ENCODE measurements at regions not wholly inside any gene's neighbourhood (a gene's known extent, or its start where the extent isn't known, plus 50 kb on each side); places are given as distances from the start of the nearest gene placed in this dataset.
A peak's percentile ranks its signal among the peaks of the same experiment; 100 is the strongest.

GRCh38 chr3:23720059-23720458 is 85.7 kb upstream of the UBE2E1 start:
- 93% methylated on average over 2 of the region's 2 CpGs for WGBS
- H3K4me3 ChIP-seq, result no peak overlapping the region
- H3K27ac ChIP-seq, result no peak overlapping the region

GRCh38 chr3:23720885-23721284 is 84.9 kb upstream of the UBE2E1 start:
- 32% methylated on average over 2 of the region's 2 CpGs for WGBS
- no peak overlapping the region for H3K27ac ChIP-seq
- H3K9me3 ChIP-seq, result no peaks in the 10 kb centered on the region
- no peaks in the 10 kb centered on the region for H3K36me3 ChIP-seq
- no peak overlapping the region for H3K4me3 ChIP-seq
- DNase-seq (ENCODE audit: low spot score in 2 of 2), result no peak
- no peak for TF ChIP-seq POLR2A (IDR thresholded peaks at IDR 0.05)
- TF ChIP-seq, protein P1, sequence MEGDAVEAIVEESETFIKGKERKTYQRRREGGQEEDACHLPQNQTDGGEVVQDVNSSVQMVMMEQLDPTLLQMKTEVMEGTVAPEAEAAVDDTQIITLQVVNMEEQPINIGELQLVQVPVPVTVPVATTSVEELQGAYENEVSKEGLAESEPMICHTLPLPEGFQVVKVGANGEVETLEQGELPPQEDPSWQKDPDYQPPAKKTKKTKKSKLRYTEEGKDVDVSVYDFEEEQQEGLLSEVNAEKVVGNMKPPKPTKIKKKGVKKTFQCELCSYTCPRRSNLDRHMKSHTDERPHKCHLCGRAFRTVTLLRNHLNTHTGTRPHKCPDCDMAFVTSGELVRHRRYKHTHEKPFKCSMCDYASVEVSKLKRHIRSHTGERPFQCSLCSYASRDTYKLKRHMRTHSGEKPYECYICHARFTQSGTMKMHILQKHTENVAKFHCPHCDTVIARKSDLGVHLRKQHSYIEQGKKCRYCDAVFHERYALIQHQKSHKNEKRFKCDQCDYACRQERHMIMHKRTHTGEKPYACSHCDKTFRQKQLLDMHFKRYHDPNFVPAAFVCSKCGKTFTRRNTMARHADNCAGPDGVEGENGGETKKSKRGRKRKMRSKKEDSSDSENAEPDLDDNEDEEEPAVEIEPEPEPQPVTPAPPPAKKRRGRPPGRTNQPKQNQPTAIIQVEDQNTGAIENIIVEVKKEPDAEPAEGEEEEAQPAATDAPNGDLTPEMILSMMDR (IDR thresholded peaks at IDR 0.05), result no peak
- TF ChIP-seq EP300 (IDR thresholded peaks at IDR 0.05), result no peak
- TF ChIP-seq POLR2AphosphoS5 (IDR thresholded peaks at IDR 0.05), result no peak
- no peaks in the 10 kb centered on the region for H3K4me1 ChIP-seq
- H3K27me3 ChIP-seq, result no peaks in the 10 kb centered on the region

More at GRCh38 chr3:23720059-23720458, 85.7 kb upstream of the UBE2E1 start:
- TF ChIP-seq EP300 (IDR thresholded peaks at IDR 0.05) (no peak), POLR2A (IDR thresholded peaks at IDR 0.05) (no peak)
- H3K4me1 ChIP-seq, result no peaks in the 10 kb centered on the region
- H3K36me3 ChIP-seq, result no peaks in the 10 kb centered on the region
- no peaks in the 10 kb centered on the region for H3K27me3 ChIP-seq
- no peaks in the 10 kb centered on the region for H3K9me3 ChIP-seq
- no peak for DNase-seq (ENCODE audit: low spot score in 2 of 2)

DNA sequence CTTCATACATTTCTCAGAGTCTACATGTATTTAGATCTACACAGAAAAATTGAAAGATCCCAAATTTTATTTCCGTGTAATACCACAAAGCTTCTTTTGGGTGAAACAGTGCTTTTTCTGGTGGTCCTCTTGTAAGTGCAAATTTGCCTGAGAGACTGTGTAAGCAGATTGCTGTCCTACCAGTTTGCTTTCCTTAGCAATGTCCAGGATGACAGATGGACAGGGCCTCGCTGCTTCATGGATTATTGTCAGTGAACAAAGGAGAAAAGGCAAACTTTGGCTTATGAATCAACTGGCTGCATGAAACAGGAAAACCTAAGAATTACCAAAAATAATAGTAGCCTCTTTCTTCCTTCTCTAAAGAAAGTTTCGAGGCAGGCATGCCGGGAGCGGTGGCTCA is 82.6 kb upstream of the UBE2E1 start:
- TF ChIP-seq, protein P1 (IDR thresholded peaks at IDR 0.05), result no peak
- TF ChIP-seq POLR2A (IDR thresholded peaks at IDR 0.05), result no peak
- TF ChIP-seq POLR2AphosphoS5 (IDR thresholded peaks at IDR 0.05), result no peak
- TF ChIP-seq EP300 (IDR thresholded peaks at IDR 0.05), result no peak
- no peaks in the 10 kb centered on the region for H3K9me3 ChIP-seq
- no peak overlapping the region for H3K4me3 ChIP-seq
- WGBS, result 85% methylated on average over 5 of the region's 5 CpGs
- H3K4me1 ChIP-seq, result no peaks in the 10 kb centered on the region
- no peaks in the 10 kb centered on the region for H3K36me3 ChIP-seq
- no peaks in the 10 kb centered on the region for H3K27me3 ChIP-seq
- no peak for DNase-seq (ENCODE audit: low spot score in 2 of 2)
- no peak overlapping the region for H3K27ac ChIP-seq

GRCh38 chr3:23723930-23724329 is 81.8 kb upstream of the UBE2E1 start:
- DNase-seq (ENCODE audit: low spot score in 2 of 2), result no peak
- Histone ChIP-seq H3K9me3 (no peaks in the 10 kb centered on the region), H3K4me3 (no peak overlapping the region), H3K27me3 (no peaks in the 10 kb centered on the region), H3K27ac (no peak overlapping the region), H3K4me1 (peaks cover 3% of the 10 kb centered on the region), H3K36me3 (no peaks in the 10 kb centered on the region)
- TF ChIP-seq POLR2AphosphoS5 (IDR thresholded peaks at IDR 0.05) (no peak), POLR2A (IDR thresholded peaks at IDR 0.05) (no peak), EP300 (IDR thresholded peaks at IDR 0.05) (no peak)
- TF ChIP-seq, protein P1 (IDR thresholded peaks at IDR 0.05), result no peak

GRCh38 chr3:23726811-23727548 is 78.8 kb upstream of the UBE2E1 start:
- no peak overlapping the region for H3K27ac ChIP-seq
- no peaks in the 10 kb centered on the region for H3K27me3 ChIP-seq
- H3K4me3 ChIP-seq, result no peak overlapping the region
- 88% methylated on average over 5 of the region's 5 CpGs for WGBS
- TF ChIP-seq, protein P1 (IDR thresholded peaks at IDR 0.05), result no peak
- TF ChIP-seq POLR2AphosphoS5 (IDR thresholded peaks at IDR 0.05) (no peak), EP300 (IDR thresholded peaks at IDR 0.05) (no peak), POLR2A (IDR thresholded peaks at IDR 0.05) (no peak)
- H3K36me3 ChIP-seq, result no peaks in the 10 kb centered on the region
- H3K4me1 ChIP-seq, result peaks cover 7% of the 10 kb centered on the region
- DNase-seq (ENCODE audit: low spot score in 2 of 2), result peak in 1 of 2 donors; percentile 9
- H3K9me3 ChIP-seq, result no peaks in the 10 kb centered on the region

Data from suprapubic skin (tissue), 4 donors.